Retinal pigment epithelial cell (primary cell): ENCODE measurements at regions not wholly inside any gene's neighbourhood (a gene's known extent, or its start where the extent isn't known, plus 50 kb on each side); places are given as distances from the start of the nearest gene placed in this dataset.

ENCODE experiments used
- DNase-seq: peaks from one replicate; pipeline ENCODE4 v3.0.0-alpha.2; 2010; ENCODE audit warnings: low read depth
- H3K4me3 ChIP-seq: 2 replicates; pipeline ENCODE4 v1.5.1; 2011; ENCODE audit warnings: mild to moderate bottlenecking, low read length, control low read depth, moderate library complexity
- TF ChIP-seq, protein P1 (sequence below): conservative IDR thresholded peaks from 2 replicates; pipeline ENCODE4 v1.5.1; 2011; ENCODE audit warnings: low read depth, low read length, control low read depth, inconsistent platforms

DNA sequence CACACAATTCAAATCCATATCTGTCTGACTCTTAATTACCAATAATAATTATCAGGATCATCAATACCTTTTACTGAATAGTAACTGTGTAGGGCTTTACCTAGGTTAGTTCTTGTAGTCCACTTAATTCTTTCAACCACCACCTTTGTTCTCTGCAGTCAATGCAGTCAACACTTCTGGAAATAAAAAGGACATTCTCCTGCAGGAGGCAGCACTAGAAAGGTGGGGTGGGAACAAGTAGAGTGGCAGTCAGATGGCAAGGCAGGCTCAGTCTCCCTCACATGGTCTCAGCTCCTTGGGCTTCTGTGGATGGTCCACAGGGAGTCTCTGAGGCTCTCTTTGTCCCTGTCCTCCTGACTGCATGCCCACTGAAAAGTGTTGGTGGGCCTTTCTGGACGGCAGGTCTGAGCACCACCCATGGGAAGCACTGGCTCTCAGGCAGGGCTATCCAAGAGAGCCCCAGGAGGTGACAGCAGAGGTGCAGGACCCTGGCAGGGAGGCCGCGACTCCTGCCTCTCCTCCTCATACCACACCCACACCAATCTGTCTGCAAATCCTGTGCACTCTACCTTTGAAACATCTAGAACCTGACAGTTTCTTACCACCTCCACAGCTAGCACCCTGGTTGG lies 237.3 kb downstream of the FOXD2 start:
- TF ChIP-seq, protein P1, sequence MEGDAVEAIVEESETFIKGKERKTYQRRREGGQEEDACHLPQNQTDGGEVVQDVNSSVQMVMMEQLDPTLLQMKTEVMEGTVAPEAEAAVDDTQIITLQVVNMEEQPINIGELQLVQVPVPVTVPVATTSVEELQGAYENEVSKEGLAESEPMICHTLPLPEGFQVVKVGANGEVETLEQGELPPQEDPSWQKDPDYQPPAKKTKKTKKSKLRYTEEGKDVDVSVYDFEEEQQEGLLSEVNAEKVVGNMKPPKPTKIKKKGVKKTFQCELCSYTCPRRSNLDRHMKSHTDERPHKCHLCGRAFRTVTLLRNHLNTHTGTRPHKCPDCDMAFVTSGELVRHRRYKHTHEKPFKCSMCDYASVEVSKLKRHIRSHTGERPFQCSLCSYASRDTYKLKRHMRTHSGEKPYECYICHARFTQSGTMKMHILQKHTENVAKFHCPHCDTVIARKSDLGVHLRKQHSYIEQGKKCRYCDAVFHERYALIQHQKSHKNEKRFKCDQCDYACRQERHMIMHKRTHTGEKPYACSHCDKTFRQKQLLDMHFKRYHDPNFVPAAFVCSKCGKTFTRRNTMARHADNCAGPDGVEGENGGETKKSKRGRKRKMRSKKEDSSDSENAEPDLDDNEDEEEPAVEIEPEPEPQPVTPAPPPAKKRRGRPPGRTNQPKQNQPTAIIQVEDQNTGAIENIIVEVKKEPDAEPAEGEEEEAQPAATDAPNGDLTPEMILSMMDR = no peak
- H3K4me3 ChIP-seq = no peak overlapping the region
- DNase-seq = no peak

DNA sequence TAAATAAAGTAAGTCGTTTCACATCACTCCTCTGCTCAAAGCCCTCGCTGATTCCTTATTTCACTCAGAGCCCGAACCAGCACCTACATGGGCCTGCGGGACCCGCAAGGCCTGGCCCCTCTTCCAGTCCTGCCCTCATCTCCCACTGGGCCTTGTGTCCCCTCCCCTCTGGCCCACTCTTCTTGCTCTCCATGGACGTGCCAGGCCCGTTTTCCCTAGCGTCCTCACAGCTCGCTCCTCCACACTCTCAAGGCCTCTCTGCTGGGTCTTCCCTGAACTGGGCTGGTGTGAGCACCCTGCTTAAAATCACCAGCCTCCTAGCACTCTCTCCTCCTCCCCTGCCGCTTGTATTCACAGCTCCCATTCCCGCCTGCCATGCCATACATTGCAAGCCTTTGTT lies 237.9 kb downstream of the FOXD2 start:
- H3K4me3 ChIP-seq = no peak overlapping the region
- no peak for DNase-seq
- TF ChIP-seq, protein P1 = no peak

DNA sequence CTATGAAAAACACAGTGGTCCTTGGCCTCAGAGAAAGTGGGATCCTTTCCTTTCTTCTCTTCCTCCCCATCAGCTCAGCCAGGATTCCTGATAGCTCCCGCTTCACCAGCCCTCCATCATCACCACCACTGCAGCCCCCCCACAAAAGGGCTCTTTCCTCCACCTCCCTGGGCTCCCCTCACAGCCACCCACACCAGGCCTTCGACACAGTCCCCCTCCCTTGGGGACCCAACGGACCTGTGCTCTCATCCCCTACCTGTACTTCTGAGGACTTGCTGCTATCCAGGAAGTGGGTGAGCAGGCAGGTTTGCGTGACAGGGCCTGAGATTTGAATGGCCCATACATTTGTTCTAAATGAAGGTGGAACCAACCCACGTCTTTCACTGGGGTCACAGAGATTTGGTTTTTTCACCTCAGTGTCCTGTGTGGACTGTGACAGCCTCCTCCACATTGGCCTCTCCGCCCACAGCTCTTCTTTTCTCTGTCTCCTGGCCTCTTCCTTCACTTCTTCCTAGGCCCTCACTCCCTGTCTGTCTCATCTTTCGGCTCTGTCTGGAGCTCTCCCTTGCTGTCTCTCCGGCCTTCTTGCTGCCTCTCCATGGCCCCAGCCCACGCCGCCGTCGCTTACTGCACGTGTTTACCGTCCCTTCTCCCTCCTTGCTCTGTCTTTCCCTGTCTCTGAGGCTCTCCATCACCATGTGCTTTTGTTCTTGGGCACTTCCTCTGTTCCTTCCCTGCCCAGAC lies 238.6 kb downstream of the FOXD2 start:
- no peak overlapping the region for H3K4me3 ChIP-seq
- TF ChIP-seq, protein P1 = no peak

DNA sequence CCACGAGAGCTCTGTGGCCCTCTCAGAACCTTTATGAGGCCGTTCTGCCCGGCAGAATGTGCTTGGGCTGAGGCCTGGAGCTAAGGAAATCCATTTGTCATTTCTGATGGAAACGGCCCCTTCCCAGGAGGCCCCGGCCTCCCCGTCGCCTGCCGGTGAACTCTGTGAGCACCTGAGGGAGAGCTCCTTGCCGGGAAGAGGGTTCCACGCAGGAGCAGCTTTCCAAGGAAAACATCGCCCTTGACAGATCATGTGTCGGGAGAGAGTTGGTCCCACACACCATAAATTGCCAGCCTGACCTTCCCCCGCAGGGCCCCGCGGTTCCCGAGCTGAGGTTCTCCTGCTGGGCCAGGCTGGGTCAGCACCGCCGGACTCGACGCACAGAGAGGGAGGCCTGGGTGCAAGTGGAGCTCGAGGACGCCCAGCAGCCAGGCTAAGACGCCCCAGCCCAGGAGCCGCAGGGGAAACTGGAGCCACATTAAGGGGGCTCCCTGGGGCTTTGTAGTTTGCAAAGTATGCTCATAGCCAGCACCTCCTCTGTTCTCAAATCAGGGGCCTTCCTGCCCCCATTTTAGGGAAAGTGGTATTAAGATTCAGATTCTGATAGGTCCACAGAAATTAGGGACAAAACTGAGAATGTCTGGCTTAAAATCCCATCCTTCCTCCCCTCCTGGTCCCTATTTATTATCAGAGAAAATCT lies 239.5 kb downstream of the FOXD2 start:
- TF ChIP-seq, protein P1 = no peak
- no peak overlapping the region for H3K4me3 ChIP-seq
- no peak for DNase-seq

More for the DNA sequence above, 238.6 kb downstream of the FOXD2 start:
- DNase-seq = no peak

DNA sequence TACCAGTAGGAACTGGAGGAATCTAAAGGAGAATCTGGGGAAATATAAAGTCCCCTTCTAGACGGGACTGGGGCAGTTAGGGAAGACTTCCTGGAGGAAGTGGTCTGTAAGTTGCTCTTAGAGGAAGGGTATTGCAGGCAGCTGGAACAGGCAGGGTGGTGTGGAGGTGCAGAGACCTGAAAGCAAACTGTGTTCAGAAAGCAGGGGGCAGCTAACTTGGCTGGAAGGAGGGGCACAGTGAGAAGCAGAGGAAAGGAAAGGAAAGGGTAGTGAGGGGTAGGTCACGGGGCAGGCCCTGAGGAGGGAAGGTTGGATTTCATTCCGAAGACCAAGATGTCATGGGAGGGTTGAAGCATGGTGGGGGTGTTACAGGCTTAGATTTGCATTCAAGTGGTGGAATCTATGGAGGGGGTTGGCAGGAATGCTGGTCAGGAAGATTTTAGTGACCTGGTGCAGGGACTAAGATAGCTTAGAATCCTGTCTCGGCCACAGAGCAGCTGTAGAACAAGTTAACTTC lies 240.7 kb downstream of the FOXD2 start:
- TF ChIP-seq, protein P1 = no peak
- H3K4me3 ChIP-seq = no peak overlapping the region
- no peak for DNase-seq

DNA sequence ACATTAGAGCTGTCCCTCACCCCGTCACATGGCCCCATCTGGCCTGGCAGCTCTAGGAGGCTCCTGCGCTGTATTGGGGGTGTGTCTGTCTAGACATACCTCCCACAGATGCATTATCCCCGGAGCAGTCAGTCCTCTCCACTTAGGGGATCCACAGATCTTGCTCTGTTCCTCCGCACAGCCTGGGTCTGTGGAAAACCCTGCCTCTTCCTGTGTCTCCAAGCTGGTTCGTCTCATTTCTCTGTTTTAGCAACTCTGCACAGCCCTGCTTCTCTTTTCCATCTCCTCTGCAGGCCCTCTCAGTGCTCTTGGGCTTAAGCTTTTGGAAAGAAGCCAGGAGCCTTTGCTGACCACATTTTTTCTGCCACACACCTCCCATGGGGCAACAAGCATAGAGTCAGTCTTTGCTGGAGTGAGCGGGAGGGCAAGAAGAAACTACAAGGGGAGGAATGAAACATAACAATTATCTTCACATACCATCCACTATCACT lies 241.5 kb downstream of the FOXD2 start:
- TF ChIP-seq, protein P1 = no peak
- no peak overlapping the region for H3K4me3 ChIP-seq
- no peak for DNase-seq
